Brain microvascular endothelial cell (primary cell): ENCODE measurements at regions not wholly inside any gene's neighbourhood (a gene's known extent, or its start where the extent isn't known, plus 50 kb on each side); places are given as distances from the start of the nearest gene placed in this dataset.
"Not testable (repeated sequence)": the region's sequence is repeated elsewhere in the genome, so short reads cannot be mapped to it uniquely, and the experiment has no call there.

ENCODE experiments used
- DNase-seq: peaks from one replicate; pipeline ENCODE4 v3.0.0-alpha.2; 2020
- H3K27ac ChIP-seq: fragments of 250-450 bp; sonication (Bioruptor Pico); 2 replicates; pipeline ENCODE4 v1.5.1; 2020; ENCODE audit warnings: mild to moderate bottlenecking, moderate library complexity
- H3K27me3 ChIP-seq: fragments of 250-450 bp; sonication (Bioruptor Pico); replicated peaks from 2 replicates; pipeline ENCODE4 v1.5.1; 2020; ENCODE audit warnings: mild to moderate bottlenecking
- H3K36me3 ChIP-seq: fragments of 250-450 bp; sonication (Bioruptor Pico); replicated peaks from 2 replicates; pipeline ENCODE4 v1.5.1; 2020; ENCODE audit warnings: mild to moderate bottlenecking
- H3K4me3 ChIP-seq: 2 replicates; pipeline ENCODE4 v1.5.1; 2011; ENCODE audit warnings: low read depth, mild to moderate bottlenecking, control low read depth, low read length, moderate library complexity
- CTCF ChIP-seq: IDR thresholded peaks from 2 replicates; pipeline ENCODE4 v1.5.1; 2011; ENCODE audit warnings: low read depth, mild to moderate bottlenecking, moderate library complexity, low read length, control low read depth, inconsistent platforms; ENCODE audit errors: missing control alignments
- in situ Hi-C: cut with HindIII; loops from 2 replicates; pipeline ENCODE4 v1.10.0; 2017; ENCODE audit warnings: low sequenced_read_pairs, low pct_ligation_motif_present

- H3K4me3 ChIP-seq = no peak overlapping the region
- no peak overlapping the region for H3K27ac ChIP-seq
- in situ Hi-C loops = no loop called here
- H3K27me3 ChIP-seq = no peaks in the 10 kb centered on the region
- TF ChIP-seq CTCF = no peak
- no peaks in the 10 kb centered on the region for H3K36me3 ChIP-seq
- DNase-seq = no peak
Observed at GRCh38 chr5:123283031-123283430, 140.2 kb downstream of the CEP120 start.

GRCh38 chr5:123282444-123282843 lies 140.8 kb downstream of the CEP120 start:
- Histone ChIP-seq H3K27ac (no peak overlapping the region), H3K27me3 (no peaks in the 10 kb centered on the region), H3K4me3 (no peak overlapping the region), H3K36me3 (no peaks in the 10 kb centered on the region)
- in situ Hi-C loops = no loop called here
- TF ChIP-seq CTCF = no peak
- DNase-seq = no peak

GRCh38 chr5:123280854-123281253 lies 142.3 kb downstream of the CEP120 start:
- H3K27ac ChIP-seq, H3K4me3 ChIP-seq, H3K27me3 ChIP-seq, DNase-seq, H3K36me3 ChIP-seq, in situ Hi-C loops: not testable (repeated sequence)

GRCh38 chr5:123279136-123279535 lies 144.1 kb downstream of the CEP120 start:
- no peak overlapping the region for H3K4me3 ChIP-seq
- no peaks in the 10 kb centered on the region for H3K27me3 ChIP-seq
- no peak for TF ChIP-seq CTCF
- H3K27ac ChIP-seq = no peak overlapping the region
- in situ Hi-C loops = no loop called here
- no peak for DNase-seq
- H3K36me3 ChIP-seq = no peaks in the 10 kb centered on the region

GRCh38 chr5:123278284-123278683 lies 144.9 kb downstream of the CEP120 start:
- Histone ChIP-seq H3K27me3 (no peaks in the 10 kb centered on the region), H3K4me3 (no peak overlapping the region), H3K36me3 (no peaks in the 10 kb centered on the region), H3K27ac (no peak overlapping the region)
- in situ Hi-C loops = no loop called here
- DNase-seq = no peak
- TF ChIP-seq CTCF = no peak

- Histone ChIP-seq H3K27me3 (no peaks in the 10 kb centered on the region), H3K4me3 (no peak overlapping the region), H3K27ac (no peak overlapping the region), H3K36me3 (no peaks in the 10 kb centered on the region)
- TF ChIP-seq CTCF = no peak
- in situ Hi-C loops = no loop called here
- no peak for DNase-seq
Observed at GRCh38 chr5:123273984-123274383, 149.2 kb downstream of the CEP120 start.

GRCh38 chr5:123273095-123273494 lies 150.1 kb downstream of the CEP120 start:
- no peak overlapping the region for H3K27ac ChIP-seq

More at GRCh38 chr5:123273095-123273494, 150.1 kb downstream of the CEP120 start:
- in situ Hi-C loops = no loop called here
- H3K27me3 ChIP-seq = no peaks in the 10 kb centered on the region
- H3K36me3 ChIP-seq = no peaks in the 10 kb centered on the region
- H3K4me3 ChIP-seq = no peak overlapping the region
- no peak for TF ChIP-seq CTCF
- no peak for DNase-seq
